Cardiac fibroblast (primary cell): ENCODE measurements at regions not wholly inside any gene's neighbourhood (a gene's known extent, or its start where the extent isn't known, plus 50 kb on each side); places are given as distances from the start of the nearest gene placed in this dataset.
A peak's percentile ranks its signal among the peaks of the same experiment; 100 is the strongest.

Experiments used
- DNase-seq, 2 donors: peaks; one replicate each; pipeline versions ENCODE4 v3.0.0 to v3.0.0-alpha.2; 2010; ENCODE audit warnings: low read depth in 2 of 2
- H3K4me3 ChIP-seq, 2 donors: replicated peaks in 1 of 2; 1 replicate in 1 of 2; 2 replicates in 1 of 2; pipeline ENCODE4 v1.5.1; 2011; ENCODE audit warnings: low read depth in 2 of 2, low read length in 2 of 2, mild to moderate bottlenecking in 2 of 2, moderate library complexity in 1 of 2
- TF ChIP-seq, protein P1 (sequence below): IDR thresholded peaks from one replicate; pipeline ENCODE4 v1.5.1; 2011; ENCODE audit warnings: low read depth, mild to moderate bottlenecking, low read length, inconsistent platforms

DNA sequence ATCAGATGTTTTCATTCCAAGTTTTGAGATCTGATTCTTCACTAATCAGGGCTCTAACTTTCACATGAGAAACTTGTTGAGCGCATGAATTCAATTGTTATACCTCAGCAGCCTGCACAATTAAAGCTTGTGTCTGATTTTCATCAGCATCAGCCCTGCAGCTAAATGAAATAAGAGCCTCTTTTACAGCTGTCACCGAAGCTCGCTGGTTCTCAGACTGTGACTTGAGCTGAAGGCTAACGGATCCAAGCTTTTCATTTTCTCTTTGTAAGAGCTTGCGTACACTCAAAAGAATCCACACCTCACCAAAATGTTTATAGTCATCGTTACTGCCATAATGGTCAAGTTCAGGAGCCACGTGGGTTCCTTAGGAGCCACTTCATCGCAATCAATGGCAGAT is 65.5 kb upstream of the BEGAIN start:
- no peak for DNase-seq
- TF ChIP-seq, protein P1, sequence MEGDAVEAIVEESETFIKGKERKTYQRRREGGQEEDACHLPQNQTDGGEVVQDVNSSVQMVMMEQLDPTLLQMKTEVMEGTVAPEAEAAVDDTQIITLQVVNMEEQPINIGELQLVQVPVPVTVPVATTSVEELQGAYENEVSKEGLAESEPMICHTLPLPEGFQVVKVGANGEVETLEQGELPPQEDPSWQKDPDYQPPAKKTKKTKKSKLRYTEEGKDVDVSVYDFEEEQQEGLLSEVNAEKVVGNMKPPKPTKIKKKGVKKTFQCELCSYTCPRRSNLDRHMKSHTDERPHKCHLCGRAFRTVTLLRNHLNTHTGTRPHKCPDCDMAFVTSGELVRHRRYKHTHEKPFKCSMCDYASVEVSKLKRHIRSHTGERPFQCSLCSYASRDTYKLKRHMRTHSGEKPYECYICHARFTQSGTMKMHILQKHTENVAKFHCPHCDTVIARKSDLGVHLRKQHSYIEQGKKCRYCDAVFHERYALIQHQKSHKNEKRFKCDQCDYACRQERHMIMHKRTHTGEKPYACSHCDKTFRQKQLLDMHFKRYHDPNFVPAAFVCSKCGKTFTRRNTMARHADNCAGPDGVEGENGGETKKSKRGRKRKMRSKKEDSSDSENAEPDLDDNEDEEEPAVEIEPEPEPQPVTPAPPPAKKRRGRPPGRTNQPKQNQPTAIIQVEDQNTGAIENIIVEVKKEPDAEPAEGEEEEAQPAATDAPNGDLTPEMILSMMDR, result no peak

DNA sequence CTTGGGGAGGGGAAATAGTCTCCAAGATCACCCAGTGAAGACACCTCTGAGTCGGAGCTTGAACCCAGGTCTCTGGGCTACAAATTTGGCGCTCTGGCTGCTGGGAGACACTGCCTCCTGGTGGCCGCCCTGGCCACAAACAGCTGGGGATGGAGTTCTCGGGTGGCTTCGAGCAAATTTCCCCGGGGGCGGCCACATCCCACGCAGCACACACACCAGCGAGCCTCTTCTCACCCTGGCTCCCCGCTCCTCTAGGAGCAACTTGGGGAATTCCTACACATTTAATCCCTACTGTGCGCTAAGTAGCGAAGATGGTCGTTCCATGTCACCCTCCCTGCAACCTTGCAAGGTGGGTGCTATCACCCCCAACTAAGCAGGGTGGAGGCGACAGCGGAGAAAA is 66.2 kb upstream of the BEGAIN start:
- DNase-seq, result no peak
- TF ChIP-seq, protein P1, result peak; percentile 65
- no peak overlapping the region for H3K4me3 ChIP-seq

More for the DNA sequence above, 65.5 kb upstream of the BEGAIN start:
- no peak overlapping the region for H3K4me3 ChIP-seq

DNA sequence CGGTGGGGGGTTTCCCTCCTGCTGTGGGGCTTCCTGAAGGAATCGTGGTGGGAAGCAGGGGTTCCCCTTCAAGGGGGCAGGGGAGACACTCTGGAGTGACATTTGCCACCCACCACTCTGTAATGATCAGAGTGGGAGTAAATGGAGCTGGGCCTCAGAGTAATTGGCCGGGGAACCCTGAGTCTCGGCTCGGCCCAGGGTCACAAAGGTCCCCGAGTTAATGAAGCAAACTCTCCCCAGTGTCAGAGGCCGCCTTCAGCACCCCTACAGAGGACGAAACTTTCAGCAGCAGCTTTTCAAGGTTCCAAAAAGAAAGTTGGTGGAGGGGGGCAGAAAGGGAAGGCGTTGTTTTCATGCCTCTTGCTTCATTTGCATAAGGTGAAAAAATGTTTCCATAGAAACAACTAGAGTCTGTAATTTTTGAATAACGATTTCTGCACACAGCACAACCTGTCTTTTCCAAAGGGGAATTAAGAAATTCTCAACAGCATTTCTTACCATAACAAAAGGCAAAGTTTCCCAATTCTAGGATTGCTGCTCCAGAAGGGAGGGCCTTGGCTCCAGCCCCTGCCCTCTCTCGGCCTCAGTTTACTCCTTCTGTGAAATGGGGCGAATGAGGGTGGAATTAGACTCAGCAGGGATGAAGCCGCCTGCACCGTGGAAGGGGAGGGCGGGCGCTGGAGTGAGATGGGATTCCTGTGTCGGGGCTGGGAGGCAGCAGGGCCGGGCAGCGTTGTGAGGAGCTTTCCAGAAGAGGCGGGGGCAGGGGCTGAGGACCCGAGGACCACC is 67.0 kb upstream of the BEGAIN start:
- no peak for DNase-seq
- TF ChIP-seq, protein P1, result no peak
- no peak overlapping the region for H3K4me3 ChIP-seq

DNA sequence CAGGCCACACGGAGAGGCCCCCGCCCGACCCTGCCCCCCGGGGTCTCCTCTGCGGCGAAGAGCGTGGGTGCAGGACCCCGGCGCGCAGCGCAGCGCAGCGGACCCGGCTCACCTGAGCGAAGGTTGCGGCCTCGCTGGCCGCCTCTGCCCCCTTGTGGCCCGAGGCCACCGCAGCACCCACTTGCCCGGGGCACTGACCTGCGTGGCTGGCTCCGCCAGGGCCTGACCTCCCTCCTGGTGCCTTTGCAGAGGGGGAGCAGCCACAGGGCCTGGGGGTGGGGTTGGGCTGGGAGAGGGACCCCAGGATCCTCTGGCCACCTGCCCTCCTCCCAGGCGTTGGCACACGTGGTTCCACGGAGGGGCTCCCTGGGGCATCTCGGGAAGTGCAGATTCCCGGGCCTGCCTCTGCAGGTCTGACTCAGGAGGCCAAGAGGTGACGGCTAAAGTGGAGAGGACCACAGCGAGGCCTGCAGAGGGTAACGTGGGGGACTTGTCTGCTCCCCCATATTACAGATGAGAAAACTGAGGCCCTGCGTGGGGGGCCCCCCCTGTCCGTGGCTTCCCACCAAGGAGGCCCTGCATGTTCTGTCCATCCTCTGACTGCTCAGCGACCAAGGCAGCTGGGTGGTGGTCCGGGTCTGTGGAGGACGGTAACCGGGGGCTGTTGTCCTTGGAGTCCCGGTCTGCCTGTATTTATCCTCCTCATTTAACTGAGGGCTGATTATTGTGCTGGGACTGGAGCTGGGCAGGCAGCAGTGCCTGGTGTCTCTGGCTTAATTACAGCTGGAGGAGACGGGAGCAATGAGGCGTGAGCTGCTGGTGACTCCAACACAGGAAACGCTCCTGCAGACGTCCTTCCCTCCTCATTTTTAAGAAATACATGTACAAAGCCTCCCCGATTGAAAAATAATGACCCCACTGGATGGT is 67.9 kb upstream of the BEGAIN start:
- DNase-seq, result no peak
- TF ChIP-seq, protein P1, result peak; percentile 55
- H3K4me3 ChIP-seq, result no peak overlapping the region

DNA sequence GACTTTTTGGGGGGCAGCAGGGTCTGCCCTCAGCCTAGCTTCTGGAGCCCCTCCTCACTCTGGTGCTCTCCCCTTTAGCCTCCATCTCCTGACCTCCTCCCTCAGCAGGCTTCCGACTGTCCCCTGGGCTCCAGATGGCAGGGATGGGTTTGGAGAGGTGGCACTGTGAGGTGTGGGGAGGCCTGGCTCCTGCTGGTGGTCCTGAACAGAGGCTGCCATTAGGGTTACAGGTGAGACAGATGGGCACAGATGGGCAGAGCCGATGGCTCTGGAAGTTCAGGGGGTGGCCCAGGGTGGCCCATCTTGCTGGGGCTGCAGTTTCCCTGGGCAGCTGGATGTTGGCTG is 68.5 kb upstream of the BEGAIN start:
- H3K4me3 ChIP-seq, result no peak overlapping the region
- TF ChIP-seq, protein P1, result no peak

DNA sequence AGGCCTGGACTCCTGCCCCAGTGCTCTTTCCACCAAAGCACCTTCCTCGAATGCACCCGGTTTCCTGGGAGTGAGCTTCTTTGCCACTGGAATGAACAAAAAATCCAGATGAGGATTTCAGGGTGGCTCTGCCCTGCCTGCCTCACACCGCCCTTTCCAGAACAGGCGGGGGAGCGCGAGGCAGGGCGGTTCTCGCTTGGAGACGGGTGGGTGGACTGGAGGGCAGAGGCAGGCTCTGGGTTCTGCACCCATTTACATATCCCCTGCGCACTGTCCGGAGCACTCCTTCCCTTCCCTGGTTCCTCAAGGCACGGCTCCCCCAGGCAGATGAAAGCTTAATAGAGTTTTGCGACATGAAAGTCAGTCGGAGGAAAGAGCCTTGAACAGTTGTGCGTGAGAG is 69.7 kb upstream of the DLK1 start:
- TF ChIP-seq, protein P1, result no peak
- no peak overlapping the region for H3K4me3 ChIP-seq
- no peak for DNase-seq

More for the DNA sequence above, 68.5 kb upstream of the BEGAIN start:
- no peak for DNase-seq
